A673 (cell line): ENCODE measurements at regions not wholly inside any gene's neighbourhood (a gene's known extent, or its start where the extent isn't known, plus 50 kb on each side); places are given as distances from the start of the nearest gene placed in this dataset.

Experiments used
- BruUV-seq: library from RNA; stranded (reverse); fragments of 400-500 nt; replicated peaks from 2 replicates; lab custom pipeline; 2021; lab: Mats Ljungman, UMichigan
- CTCF ChIA-PET: fragments of 300-600 bp; sonication (Branson Sonifier 250); formaldehyde crosslinking; loops from one replicate; lab custom pipeline; 2022; ENCODE audit warnings: antibody characterized with exemption; lab: Charles Lee
- POLR2A ChIA-PET: fragments of 300-600 bp; sonication (Branson Sonifier 250); formaldehyde crosslinking; loops from one replicate; lab custom pipeline; 2022; ENCODE audit warnings: antibody characterized with exemption; ENCODE audit not compliant: low non-redundant PET; lab: Charles Lee
- DNase-seq: peaks from one replicate; pipeline ENCODE4 v3.0.0-alpha.2; 2015; ENCODE audit warnings: low spot score
- H3K27ac ChIP-seq: fragments of 200-600 bp; sonication (generic); 2 replicates; pipeline ENCODE4 v1.5.1; 2016; ENCODE audit warnings: mixed run types, low read depth, mild to moderate bottlenecking, mixed read lengths, antibody characterized with exemption, low read length; ENCODE audit not compliant: poor library complexity, severe bottlenecking
- H3K27me3 ChIP-seq: fragments of 200-600 bp; sonication (generic); replicated peaks from 2 replicates; pipeline ENCODE4 v1.6.1; 2017; ENCODE audit warnings: mixed run types, low read depth, mild to moderate bottlenecking, mixed read lengths, antibody characterized with exemption, low read length; ENCODE audit not compliant: insufficient read depth, poor library complexity
- H3K36me3 ChIP-seq: fragments of 200-600 bp; sonication (generic); 2 replicates; pipeline ENCODE4 v1.6.1; 2016; ENCODE audit warnings: mixed run types, mild to moderate bottlenecking, mixed read lengths, antibody characterized with exemption, low read length; ENCODE audit not compliant: insufficient read depth, poor library complexity, severe bottlenecking
- H3K4me1 ChIP-seq: fragments of 200-600 bp; sonication (generic); 2 replicates; pipeline ENCODE4 v1.6.1; 2017; ENCODE audit warnings: mixed run types, mild to moderate bottlenecking, mixed read lengths, antibody characterized with exemption, low read length; ENCODE audit not compliant: insufficient read depth, poor library complexity, severe bottlenecking
- H3K4me3 ChIP-seq: fragments of 200-600 bp; sonication (generic); 2 replicates; pipeline ENCODE4 v1.5.1; 2016; ENCODE audit warnings: low read depth, mixed run types, mild to moderate bottlenecking, mixed read lengths, low read length; ENCODE audit not compliant: poor library complexity, severe bottlenecking
- H3K9me3 ChIP-seq: fragments of 200-600 bp; sonication (generic); 2 replicates; pipeline ENCODE4 v1.6.1; 2016; ENCODE audit warnings: mixed run types, low read depth, mild to moderate bottlenecking, mixed read lengths, antibody characterized with exemption, low read length; ENCODE audit not compliant: poor library complexity, severe bottlenecking
- CTCF ChIP-seq: fragments of 300-800, 200-600 bp; sonication (generic); conservative IDR thresholded peaks from 2 replicates; pipeline ENCODE4 v1.5.1; 2017; ENCODE audit warnings: low read depth, mild to moderate bottlenecking, antibody characterized with exemption, low read length, moderate library complexity, mixed read lengths
- EZH2 ChIP-seq: fragments of 200-600 bp; sonication (generic); IDR thresholded peaks from 2 replicates; pipeline ENCODE4 v1.6.1; 2017; ENCODE audit warnings: borderline replicate concordance, low read depth, mild to moderate bottlenecking, mixed read lengths, antibody characterized with exemption, low read length; ENCODE audit not compliant: poor library complexity, severe bottlenecking
- intact Hi-C: fragments of 100-400 bp; cut with micrococcal nuclease; formaldehyde crosslinking; loops from one replicate; pipeline ENCODE4 v1.10.0; 2022; ENCODE audit not compliant: unreplicated experiment

GRCh38 chr5:8386719-8387288 is 517.9 kb downstream of the MTRR start:
- ChIA-PET POLR2A (no interaction called here), CTCF (no interaction called here)
- Histone ChIP-seq H3K27ac (no peak overlapping the region), H3K9me3 (peaks cover 15% of the 10 kb centered on the region), H3K4me3 (no peak overlapping the region), H3K27me3 (no peaks in the 10 kb centered on the region), H3K4me1 (no peaks in the 10 kb centered on the region), H3K36me3 (no peaks in the 10 kb centered on the region)
- BruUV-seq = no TSS peak
- DNase-seq = no peak
- TF ChIP-seq CTCF (no peak), EZH2 (no peak)
- intact Hi-C loops = no loop called here

- Histone ChIP-seq H3K4me1 (no peaks in the 10 kb centered on the region), H3K36me3 (no peaks in the 10 kb centered on the region), H3K4me3 (no peak overlapping the region), H3K27me3 (no peaks in the 10 kb centered on the region), H3K9me3 (peaks cover 16% of the 10 kb centered on the region), H3K27ac (no peak overlapping the region)
- ChIA-PET CTCF (no interaction called here), POLR2A (no interaction called here)
- no peak for DNase-seq
- intact Hi-C loops = no loop called here
- no peak for TF ChIP-seq EZH2
- TF ChIP-seq CTCF = no peak
- no TSS peak for BruUV-seq
These were observed 523.0 kb downstream of the MTRR start for GRCh38 chr5:8391911-8392310.

GRCh38 chr5:8393240-8393639 is 524.3 kb downstream of the MTRR start:
- H3K4me1 ChIP-seq = no peaks in the 10 kb centered on the region
- H3K9me3 ChIP-seq = peaks cover 16% of the 10 kb centered on the region
- intact Hi-C loops = no loop called here
- no peaks in the 10 kb centered on the region for H3K27me3 ChIP-seq
- POLR2A ChIA-PET = interaction anchor here (0.7 kb wide), 1 partner anchor 11 kb away, joined by 10 read pairs; no protein-coding TSS in a partner anchor
- no TSS peak for BruUV-seq
- H3K27ac ChIP-seq = no peak overlapping the region
- DNase-seq = no peak
- no peaks in the 10 kb centered on the region for H3K36me3 ChIP-seq
- no peak overlapping the region for H3K4me3 ChIP-seq
- CTCF ChIA-PET = no interaction called here
- TF ChIP-seq CTCF (no peak), EZH2 (no peak)
